Uterus (tissue), 2 donors: ENCODE measurements at regions not wholly inside any gene's neighbourhood (a gene's known extent, or its start where the extent isn't known, plus 50 kb on each side); places are given as distances from the start of the nearest gene placed in this dataset.

Experiments
- POLR2A ChIP-seq, 2 donors: fragments of 450-650 bp; IDR thresholded peaks; one replicate each; pipeline ENCODE4 v1.6.1; 2016; ENCODE audit warnings: antibody characterized with exemption in 2 of 2, mild to moderate bottlenecking in 1 of 2, moderate library complexity in 1 of 2
- TF ChIP-seq, protein P1 (sequence below), 4 experiments: fragments of 200-600 bp in 2 of 4; fragments of 450-650 bp in 2 of 4; sonication (generic) in 2 of 4; IDR thresholded peaks; one replicate each; pipeline ENCODE4 v1.5.1; 2016 to 2019; ENCODE audit warnings: antibody characterized with exemption in 4 of 4, mild to moderate bottlenecking in 2 of 4, moderate library complexity in 1 of 4

DNA sequence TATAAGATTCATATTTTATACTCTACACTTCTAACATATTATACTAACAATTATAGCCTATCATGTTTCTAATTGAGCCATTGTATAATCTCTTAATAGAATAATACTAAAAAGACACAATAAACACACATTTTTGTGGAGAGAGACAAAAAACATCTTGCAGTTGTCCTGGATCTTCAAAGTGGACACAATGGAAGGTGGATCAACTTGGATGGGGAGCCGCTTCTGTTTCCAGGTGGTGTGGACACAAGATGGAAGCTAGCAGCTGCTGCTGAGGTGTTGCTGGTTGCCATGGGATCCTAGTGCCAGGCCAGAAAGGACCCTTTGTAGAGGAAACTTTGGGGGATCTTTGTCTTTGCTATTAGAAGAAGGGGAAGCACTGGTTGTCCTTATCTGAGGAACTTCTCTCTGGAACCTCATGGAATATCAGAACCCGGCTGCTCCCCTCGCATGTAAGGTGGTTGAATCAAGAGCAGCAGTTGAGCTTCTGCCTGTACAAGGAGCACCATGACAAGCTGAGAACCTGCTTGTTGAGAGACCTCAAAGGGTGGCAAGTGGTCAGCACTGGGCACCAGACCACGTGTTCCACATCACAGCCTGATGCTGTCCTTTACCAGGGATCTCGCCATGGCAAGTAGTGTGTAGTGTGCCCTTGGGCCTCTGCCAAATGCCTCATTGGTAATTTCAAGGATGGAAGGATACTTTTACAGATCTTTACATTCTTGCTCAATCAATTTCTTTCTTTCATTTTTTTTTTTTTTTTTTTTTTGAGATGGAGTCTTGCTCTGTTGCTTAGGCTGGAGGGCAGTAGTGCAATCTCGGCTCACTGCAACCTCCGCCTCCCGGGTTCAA, 232.2 kb downstream of the MYCN start:
- TF ChIP-seq, protein P1, sequence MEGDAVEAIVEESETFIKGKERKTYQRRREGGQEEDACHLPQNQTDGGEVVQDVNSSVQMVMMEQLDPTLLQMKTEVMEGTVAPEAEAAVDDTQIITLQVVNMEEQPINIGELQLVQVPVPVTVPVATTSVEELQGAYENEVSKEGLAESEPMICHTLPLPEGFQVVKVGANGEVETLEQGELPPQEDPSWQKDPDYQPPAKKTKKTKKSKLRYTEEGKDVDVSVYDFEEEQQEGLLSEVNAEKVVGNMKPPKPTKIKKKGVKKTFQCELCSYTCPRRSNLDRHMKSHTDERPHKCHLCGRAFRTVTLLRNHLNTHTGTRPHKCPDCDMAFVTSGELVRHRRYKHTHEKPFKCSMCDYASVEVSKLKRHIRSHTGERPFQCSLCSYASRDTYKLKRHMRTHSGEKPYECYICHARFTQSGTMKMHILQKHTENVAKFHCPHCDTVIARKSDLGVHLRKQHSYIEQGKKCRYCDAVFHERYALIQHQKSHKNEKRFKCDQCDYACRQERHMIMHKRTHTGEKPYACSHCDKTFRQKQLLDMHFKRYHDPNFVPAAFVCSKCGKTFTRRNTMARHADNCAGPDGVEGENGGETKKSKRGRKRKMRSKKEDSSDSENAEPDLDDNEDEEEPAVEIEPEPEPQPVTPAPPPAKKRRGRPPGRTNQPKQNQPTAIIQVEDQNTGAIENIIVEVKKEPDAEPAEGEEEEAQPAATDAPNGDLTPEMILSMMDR (IDR thresholded peaks at IDR 0.05) = no peak
- TF ChIP-seq POLR2A (IDR thresholded peaks at IDR 0.05) = no peak
